A549 (cell line): ENCODE measurements at regions not wholly inside any gene's neighbourhood (a gene's known extent, or its start where the extent isn't known, plus 50 kb on each side); places are given as distances from the start of the nearest gene placed in this dataset.

ENCODE experiments used
- ATAC-seq, 2 experiments: fragments of 200-7000 bp in 1 of 2; fragments of >200 bp in 1 of 2; cut with Nextera tagmentation in 1 of 2; cut with Tn5 transposase in 1 of 2; 3 replicates each; pipeline versions ENCODE4 v1.8.0 to v1.9.1; 2018 to 2020; ENCODE audit warnings: mild to moderate bottlenecking in 1 of 2, moderate library complexity in 1 of 2
- CTCF ChIA-PET: fragments of 300-600 bp; sonication (Branson Sonifier 250); formaldehyde crosslinking; extraction: SDS; loops from one replicate; lab custom pipeline; 2021; ENCODE audit warnings: antibody characterized with exemption, inconsistent platforms; lab: Yijun Ruan, JAX
- POLR2A ChIA-PET: fragments of 350-600 bp; formaldehyde crosslinking; extraction: SDS; loops from one replicate; lab custom pipeline; 2021; ENCODE audit warnings: antibody characterized with exemption, inconsistent platforms; lab: Yijun Ruan, JAX
- DNase-seq, 2 experiments: peaks; one replicate each; pipeline versions ENCODE4 v3.0.0 to v3.0.0-alpha.2; 2011 to 2016; ENCODE audit warnings: low read depth in 1 of 2, low spot score in 1 of 2
- FAIRE-seq: peaks from 2 replicates; lab custom pipeline; 2011; peaks lifted over from hg19 to GRCh38; lab: Jason Lieb, UNC
- H3K27ac ChIP-seq, 2 experiments: fragments of >200 bp; sonication (Bioruptor Twin); formaldehyde crosslinking; 3 replicates each; pipeline ENCODE4 v1.5.1; 2016 to 2017
- H3K4me1 ChIP-seq: fragments of >200 bp; sonication (Bioruptor Twin); formaldehyde crosslinking; 3 replicates; pipeline ENCODE4 v1.6.1; 2016
- H3K4me2 ChIP-seq: fragments of >200 bp; sonication (Bioruptor Twin); formaldehyde crosslinking; 3 replicates; pipeline ENCODE4 v1.6.1; 2016
- H3K4me3 ChIP-seq: fragments of >200 bp; sonication (Bioruptor Twin); formaldehyde crosslinking; 3 replicates; pipeline ENCODE4 v1.5.1; 2016
- H3K9me3 ChIP-seq: fragments of >200 bp; sonication (Bioruptor Twin); formaldehyde crosslinking; 3 replicates; pipeline ENCODE4 v1.6.1; 2016
- BHLHE40 ChIP-seq: IDR thresholded peaks from 2 replicates; pipeline ENCODE4 v1.6.1; 2012; ENCODE audit warnings: low read depth, low read length, inconsistent platforms
- CBX2 ChIP-seq: fragments of 200-600 bp; sonication (generic); IDR thresholded peaks from 2 replicates; pipeline ENCODE4 v1.6.1; 2016; ENCODE audit warnings: low read depth, mild to moderate bottlenecking, borderline replicate concordance
- CEBPB ChIP-seq, 2 experiments: fragments of >200 bp in 1 of 2; sonication (Bioruptor Twin) in 1 of 2; formaldehyde crosslinking in 1 of 2; IDR thresholded peaks; 2 replicates each; pipeline ENCODE4 v1.6.1; 2012 to 2016
- EHMT2 ChIP-seq: fragments of 200-600 bp; sonication (generic); IDR thresholded peaks from 2 replicates; pipeline ENCODE4 v1.6.1; 2016; ENCODE audit warnings: antibody characterized with exemption, low read depth, mild to moderate bottlenecking, moderate library complexity
- EP300 ChIP-seq, 2 experiments: fragments of >200 bp; sonication (Bioruptor Twin); formaldehyde crosslinking; IDR thresholded peaks; 2 replicates in 1 of 2; 3 replicates in 1 of 2; pipeline ENCODE4 v1.6.1; 2016 to 2017
- ESRRA ChIP-seq: fragments of 150-350 bp; IDR thresholded peaks from 2 replicates; pipeline ENCODE4 v1.6.1; 2014; ENCODE audit warnings: mild to moderate bottlenecking, low read length, borderline replicate concordance
- FOSB ChIP-seq: fragments of 250-450 bp; sonication (Bioruptor Pico); IDR thresholded peaks from 2 replicates; pipeline ENCODE4 v1.5.0; 2020; ENCODE audit warnings: mild to moderate bottlenecking, moderate library complexity
- HDAC2 ChIP-seq: fragments of 200-600 bp; sonication (generic); IDR thresholded peaks from 2 replicates; pipeline ENCODE4 v1.6.1; 2016
- HOXB13 ChIP-seq: fragments of 250-450 bp; sonication (Bioruptor Pico); IDR thresholded peaks from 2 replicates; pipeline ENCODE4 v1.5.0; 2020; ENCODE audit warnings: low read depth, mild to moderate bottlenecking, moderate library complexity
- JUNB ChIP-seq: fragments of >200 bp; sonication (Bioruptor Twin); formaldehyde crosslinking; IDR thresholded peaks from 2 replicates; pipeline ENCODE4 v1.6.1; 2016
- KDM1A ChIP-seq: fragments of 200-600 bp; sonication (generic); IDR thresholded peaks from 2 replicates; pipeline ENCODE4 v1.6.1; 2016; ENCODE audit warnings: low read depth, mild to moderate bottlenecking
- MAZ ChIP-seq: fragments of 150-350 bp; IDR thresholded peaks from 2 replicates; pipeline ENCODE4 v1.6.1; 2014; ENCODE audit warnings: antibody characterized with exemption, low read depth, low read length, borderline replicate concordance
- MYC ChIP-seq: IDR thresholded peaks from 2 replicates; pipeline ENCODE4 v1.6.1; 2012; ENCODE audit warnings: mild to moderate bottlenecking, inconsistent platforms, low read length, improper control_type of control experiment, borderline replicate concordance
- PHF8 ChIP-seq: fragments of 200-600 bp; sonication (generic); IDR thresholded peaks from 2 replicates; pipeline ENCODE4 v1.6.1; 2016; ENCODE audit warnings: low read depth, mild to moderate bottlenecking, antibody characterized with exemption, moderate library complexity, borderline replicate concordance
- RARB ChIP-seq: fragments of 250-450 bp; sonication (Bioruptor Pico); IDR thresholded peaks from 2 replicates; pipeline ENCODE4 v1.8.0; 2021; ENCODE audit warnings: mild to moderate bottlenecking, moderate library complexity
- RNF2 ChIP-seq: fragments of 200-600 bp; sonication (generic); IDR thresholded peaks from 2 replicates; pipeline ENCODE4 v1.6.1; 2016; ENCODE audit warnings: low read depth, mild to moderate bottlenecking, antibody characterized with exemption, moderate library complexity, borderline replicate concordance
- SMC3 ChIP-seq: fragments of >200 bp; sonication (Bioruptor Twin); formaldehyde crosslinking; IDR thresholded peaks from 3 replicates; pipeline ENCODE4 v1.6.1; 2018; ENCODE audit warnings: inconsistent platforms
- SREBF2 ChIP-seq: fragments of 450-650 bp; IDR thresholded peaks from 2 replicates; pipeline ENCODE4 v1.6.1; 2014; ENCODE audit warnings: mild to moderate bottlenecking, moderate library complexity
- ZFP36 ChIP-seq: fragments of 450-650 bp; IDR thresholded peaks from 2 replicates; pipeline ENCODE4 v1.6.1; 2014; ENCODE audit warnings: borderline replicate concordance; ENCODE audit not compliant: partially characterized antibody
- ZNF302 ChIP-seq: fragments of 250-450 bp; sonication (Bioruptor Pico); IDR thresholded peaks from 2 replicates; pipeline ENCODE4 v1.9.0; 2021; ENCODE audit warnings: inconsistent platforms, mild to moderate bottlenecking, moderate library complexity
- WGBS: methylation state at CpG from one replicate; pipeline ENCODE4 v1.1.6; 2017; ENCODE audit errors: missing lambda C conversion rate; 5-methylcytosine and 5-hydroxymethylcytosine counted together
- TF ChIP-seq, protein P1 (sequence below): IDR thresholded peaks from 2 replicates; pipeline ENCODE4 v1.6.1; 2012
- TF ChIP-seq, protein P2 (sequence below): IDR thresholded peaks from 2 replicates; pipeline ENCODE4 v1.6.1; 2012
- TF ChIP-seq, protein P3 (sequence below): fragments of >200 bp; sonication (Bioruptor Twin); formaldehyde crosslinking; IDR thresholded peaks from 3 replicates; pipeline ENCODE4 v1.5.1; 2016
- TF ChIP-seq, protein P4 (sequence below): fragments of 250-450 bp; sonication (Bioruptor Pico); IDR thresholded peaks from 2 replicates; pipeline ENCODE4 v1.5.0; 2020; ENCODE audit warnings: low read depth, mild to moderate bottlenecking, moderate library complexity
- TF ChIP-seq, protein P5 (sequence below): fragments of 450-650 bp; IDR thresholded peaks from 2 replicates; pipeline ENCODE4 v1.6.1; 2014; ENCODE audit warnings: antibody characterized with exemption
- TF ChIP-seq, protein P6 (sequence below): fragments of >200 bp; sonication (Bioruptor Twin); formaldehyde crosslinking; IDR thresholded peaks from 3 replicates; pipeline ENCODE4 v1.6.1; 2016

DNA sequence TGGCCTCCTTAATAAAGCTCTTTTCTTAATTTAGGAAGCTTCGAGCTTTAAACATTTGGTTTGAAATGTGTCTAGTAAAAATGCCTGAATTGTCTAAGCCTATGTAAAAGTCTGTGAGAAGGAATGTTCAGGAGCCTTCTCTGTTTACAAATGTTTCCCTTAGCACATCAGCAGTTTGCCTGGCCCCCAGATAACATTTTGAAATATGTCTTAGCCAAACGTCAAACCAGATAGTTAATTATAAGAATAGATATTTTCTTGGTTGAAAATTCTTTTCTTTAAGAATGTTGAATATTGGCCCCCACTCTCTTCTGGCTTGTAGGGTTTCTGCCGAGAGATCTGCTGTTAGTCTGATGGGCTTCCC is 498.6 kb downstream of the CCDC85A start:
- Histone ChIP-seq H3K4me2 (no peak overlapping the region), H3K4me1 (peaks cover 16% of the 10 kb centered on the region; the same call in 2 of the 3 replicates), H3K27ac (no peak overlapping the region), H3K9me3 (no peaks in the 10 kb centered on the region), H3K4me3 (no peak overlapping the region)
- CTCF ChIA-PET, result no interaction called here
- WGBS, result 45% methylated on average over 3 of the region's 3 CpGs
- DNase-seq (no peak), ATAC-seq (no peak), FAIRE-seq (no peak)
- no peak for TF ChIP-seq CBX2
- POLR2A ChIA-PET, result no interaction called here

DNA sequence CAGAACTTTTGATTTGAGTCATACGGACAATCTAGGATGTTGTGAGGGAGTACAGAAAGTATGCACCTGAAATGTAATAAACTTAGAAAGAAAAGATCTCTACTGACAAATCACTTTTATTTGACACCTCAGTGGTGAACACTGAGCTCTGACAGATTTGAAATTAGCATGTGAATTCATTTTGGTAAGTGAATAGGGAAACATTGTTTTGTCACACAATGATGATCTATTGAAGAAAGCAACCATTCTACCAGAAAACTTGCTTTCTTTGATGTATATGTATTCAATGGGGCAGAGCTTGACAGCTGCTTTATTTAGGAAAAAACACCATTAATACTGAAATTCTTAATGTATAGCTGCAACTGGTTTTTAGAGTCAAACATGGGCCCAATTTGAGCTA is 500.5 kb downstream of the CCDC85A start:
- H3K4me1 ChIP-seq, result peaks cover 16% of the 10 kb centered on the region; the same call in 2 of the 3 replicates
- TF ChIP-seq, protein P1, sequence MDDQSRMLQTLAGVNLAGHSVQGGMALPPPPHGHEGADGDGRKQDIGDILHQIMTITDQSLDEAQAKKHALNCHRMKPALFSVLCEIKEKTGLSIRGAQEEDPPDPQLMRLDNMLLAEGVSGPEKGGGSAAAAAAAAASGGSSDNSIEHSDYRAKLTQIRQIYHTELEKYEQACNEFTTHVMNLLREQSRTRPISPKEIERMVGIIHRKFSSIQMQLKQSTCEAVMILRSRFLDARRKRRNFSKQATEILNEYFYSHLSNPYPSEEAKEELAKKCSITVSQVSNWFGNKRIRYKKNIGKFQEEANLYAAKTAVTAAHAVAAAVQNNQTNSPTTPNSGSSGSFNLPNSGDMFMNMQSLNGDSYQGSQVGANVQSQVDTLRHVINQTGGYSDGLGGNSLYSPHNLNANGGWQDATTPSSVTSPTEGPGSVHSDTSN, result no peak
- TF ChIP-seq, all 56 proteins: peak for 0
- Histone ChIP-seq H3K9me3 (no peaks in the 10 kb centered on the region), H3K27ac (no peak overlapping the region), H3K4me2 (no peak overlapping the region), H3K4me3 (no peak overlapping the region)
- ChIA-PET POLR2A (no interaction called here), CTCF (no interaction called here)
- ATAC-seq, result no peak
- DNase-seq, result no peak
- 82% methylated on average over 1 of the region's 1 CpG for WGBS
- FAIRE-seq, result no peak

DNA sequence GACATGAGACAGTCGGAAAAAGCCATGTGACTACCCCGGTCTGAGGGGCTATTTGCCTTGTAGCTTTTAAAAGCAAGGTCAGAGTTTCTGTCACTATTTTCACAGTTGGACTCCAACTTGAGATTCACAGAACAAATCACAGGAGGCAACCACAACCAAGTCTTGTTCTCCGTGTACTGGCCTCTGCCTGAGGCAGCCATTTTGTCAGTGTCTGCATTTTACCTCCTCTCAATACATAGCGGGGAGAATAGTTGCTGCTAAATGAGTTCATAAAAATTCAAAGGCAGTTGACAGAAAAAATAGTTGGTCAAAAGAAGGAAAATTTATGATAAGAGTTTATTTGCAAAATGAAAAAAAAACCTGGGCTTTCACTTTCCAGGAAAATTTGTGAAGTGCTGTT is 501.4 kb downstream of the CCDC85A start:
- no peak overlapping the region for H3K4me2 ChIP-seq
- no peak for ATAC-seq
- TF ChIP-seq HOXB13 (CRISPR knock-in tag) (no peak), EHMT2 (no peak), PHF8 (no peak), CBX2 (no peak), HDAC2 (no peak), CEBPB (IDR thresholded peaks at IDR 0.05) (no peak), MAZ (no peak), RNF2 (no peak), EP300 (IDR thresholded peaks at IDR 0.05) (no peak), KDM1A (no peak), ZFP36 (no peak), SREBF2 (no peak), ZNF302 (no peak)
- TF ChIP-seq, protein P2, sequence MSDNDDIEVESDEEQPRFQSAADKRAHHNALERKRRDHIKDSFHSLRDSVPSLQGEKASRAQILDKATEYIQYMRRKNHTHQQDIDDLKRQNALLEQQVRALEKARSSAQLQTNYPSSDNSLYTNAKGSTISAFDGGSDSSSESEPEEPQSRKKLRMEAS, result no peak
- TF ChIP-seq, all 56 proteins: peak for 0
- Histone ChIP-seq H3K4me3 (no peak overlapping the region), H3K4me1 (peaks cover 12% of the 10 kb centered on the region; the same call in 2 of the 3 replicates), H3K9me3 (no peaks in the 10 kb centered on the region), H3K27ac (no peak overlapping the region)
- DNase-seq, result no peak
- 65% methylated on average over 4 of the region's 4 CpGs for WGBS
- ChIA-PET CTCF (no interaction called here), POLR2A (no interaction called here)
- no peak for FAIRE-seq

DNA sequence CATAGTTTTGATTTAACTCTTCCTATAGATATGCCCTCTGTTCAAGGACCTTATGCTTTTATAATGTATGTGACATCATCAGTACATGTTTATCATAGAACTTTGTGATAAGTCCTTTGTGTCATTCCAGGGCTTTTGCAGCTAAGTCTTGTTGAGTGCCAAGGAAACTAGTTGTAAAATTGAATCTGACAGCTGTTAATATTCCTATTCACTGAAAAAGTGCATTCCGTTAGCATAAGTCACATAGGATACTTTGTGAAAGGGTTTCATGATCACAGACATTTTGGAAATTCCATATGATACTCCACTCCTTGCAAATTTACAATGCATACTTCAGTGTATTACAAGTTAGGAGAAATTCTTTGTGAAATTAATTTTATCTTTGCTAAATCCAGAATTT is 503.4 kb downstream of the CCDC85A start:
- ChIA-PET CTCF (no interaction called here), POLR2A (no interaction called here)
- Histone ChIP-seq H3K4me1 (no peaks in the 10 kb centered on the region), H3K27ac (no peak overlapping the region), H3K4me3 (no peak overlapping the region), H3K9me3 (no peaks in the 10 kb centered on the region), H3K4me2 (no peak overlapping the region)
- no peak for DNase-seq
- no peak for FAIRE-seq
- ATAC-seq, result no peak
- 63% methylated on average over 1 of the region's 1 CpG for WGBS
- TF ChIP-seq RNF2, result no peak
- TF ChIP-seq HOXB13 (CRISPR knock-in tag), result no peak
- TF ChIP-seq, protein P3, sequence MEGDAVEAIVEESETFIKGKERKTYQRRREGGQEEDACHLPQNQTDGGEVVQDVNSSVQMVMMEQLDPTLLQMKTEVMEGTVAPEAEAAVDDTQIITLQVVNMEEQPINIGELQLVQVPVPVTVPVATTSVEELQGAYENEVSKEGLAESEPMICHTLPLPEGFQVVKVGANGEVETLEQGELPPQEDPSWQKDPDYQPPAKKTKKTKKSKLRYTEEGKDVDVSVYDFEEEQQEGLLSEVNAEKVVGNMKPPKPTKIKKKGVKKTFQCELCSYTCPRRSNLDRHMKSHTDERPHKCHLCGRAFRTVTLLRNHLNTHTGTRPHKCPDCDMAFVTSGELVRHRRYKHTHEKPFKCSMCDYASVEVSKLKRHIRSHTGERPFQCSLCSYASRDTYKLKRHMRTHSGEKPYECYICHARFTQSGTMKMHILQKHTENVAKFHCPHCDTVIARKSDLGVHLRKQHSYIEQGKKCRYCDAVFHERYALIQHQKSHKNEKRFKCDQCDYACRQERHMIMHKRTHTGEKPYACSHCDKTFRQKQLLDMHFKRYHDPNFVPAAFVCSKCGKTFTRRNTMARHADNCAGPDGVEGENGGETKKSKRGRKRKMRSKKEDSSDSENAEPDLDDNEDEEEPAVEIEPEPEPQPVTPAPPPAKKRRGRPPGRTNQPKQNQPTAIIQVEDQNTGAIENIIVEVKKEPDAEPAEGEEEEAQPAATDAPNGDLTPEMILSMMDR, result no peak
- no peak for TF ChIP-seq BHLHE40
- TF ChIP-seq FOSB, result no peak
- no peak for TF ChIP-seq MYC
- no peak for TF ChIP-seq HDAC2
- no peak for TF ChIP-seq JUNB
- no peak for TF ChIP-seq RARB (CRISPR knock-in tag)
- TF ChIP-seq, protein P4, sequence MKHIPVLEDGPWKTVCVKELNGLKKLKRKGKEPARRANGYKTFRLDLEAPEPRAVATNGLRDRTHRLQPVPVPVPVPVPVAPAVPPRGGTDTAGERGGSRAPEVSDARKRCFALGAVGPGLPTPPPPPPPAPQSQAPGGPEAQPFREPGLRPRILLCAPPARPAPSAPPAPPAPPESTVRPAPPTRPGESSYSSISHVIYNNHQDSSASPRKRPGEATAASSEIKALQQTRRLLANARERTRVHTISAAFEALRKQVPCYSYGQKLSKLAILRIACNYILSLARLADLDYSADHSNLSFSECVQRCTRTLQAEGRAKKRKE (CRISPR knock-in tag), result no peak
- TF ChIP-seq, protein P5, sequence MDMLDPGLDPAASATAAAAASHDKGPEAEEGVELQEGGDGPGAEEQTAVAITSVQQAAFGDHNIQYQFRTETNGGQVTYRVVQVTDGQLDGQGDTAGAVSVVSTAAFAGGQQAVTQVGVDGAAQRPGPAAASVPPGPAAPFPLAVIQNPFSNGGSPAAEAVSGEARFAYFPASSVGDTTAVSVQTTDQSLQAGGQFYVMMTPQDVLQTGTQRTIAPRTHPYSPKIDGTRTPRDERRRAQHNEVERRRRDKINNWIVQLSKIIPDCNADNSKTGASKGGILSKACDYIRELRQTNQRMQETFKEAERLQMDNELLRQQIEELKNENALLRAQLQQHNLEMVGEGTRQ, result no peak
- TF ChIP-seq, protein P6, sequence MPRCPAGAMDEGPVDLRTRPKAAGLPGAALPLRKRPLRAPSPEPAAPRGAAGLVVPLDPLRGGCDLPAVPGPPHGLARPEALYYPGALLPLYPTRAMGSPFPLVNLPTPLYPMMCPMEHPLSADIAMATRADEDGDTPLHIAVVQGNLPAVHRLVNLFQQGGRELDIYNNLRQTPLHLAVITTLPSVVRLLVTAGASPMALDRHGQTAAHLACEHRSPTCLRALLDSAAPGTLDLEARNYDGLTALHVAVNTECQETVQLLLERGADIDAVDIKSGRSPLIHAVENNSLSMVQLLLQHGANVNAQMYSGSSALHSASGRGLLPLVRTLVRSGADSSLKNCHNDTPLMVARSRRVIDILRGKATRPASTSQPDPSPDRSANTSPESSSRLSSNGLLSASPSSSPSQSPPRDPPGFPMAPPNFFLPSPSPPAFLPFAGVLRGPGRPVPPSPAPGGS, result no peak
- TF ChIP-seq MAZ, result no peak
- TF ChIP-seq ESRRA, result no peak
- no peak for TF ChIP-seq SMC3
